GM23248 (cell line): ENCODE measurements at regions not wholly inside any gene's neighbourhood (a gene's known extent, or its start where the extent isn't known, plus 50 kb on each side); places are given as distances from the start of the nearest gene placed in this dataset.

Experiments used
- EZH2 ChIP-seq: fragments of 200-600 bp; sonication (generic); IDR thresholded peaks from 2 replicates; pipeline ENCODE4 v1.6.1; 2018; ENCODE audit warnings: antibody characterized with exemption, mild to moderate bottlenecking; ENCODE audit not compliant: insufficient read depth, poor library complexity, severe bottlenecking
- EZH2phosphoT487 ChIP-seq: fragments of 200-600 bp; sonication (generic); IDR thresholded peaks from 2 replicates; pipeline ENCODE4 v1.6.1; 2018; ENCODE audit warnings: antibody characterized with exemption, moderate library complexity, mild to moderate bottlenecking, low read depth; ENCODE audit not compliant: insufficient read depth

- TF ChIP-seq EZH2phosphoT487: no peak
- TF ChIP-seq EZH2: no peak
Measured at GRCh38 chrX:145553702-145554101, 263.9 kb upstream of the SLITRK2 start.
